Colonic mucosa (tissue), 4 donors: ENCODE measurements at regions not wholly inside any gene's neighbourhood (a gene's known extent, or its start where the extent isn't known, plus 50 kb on each side); places are given as distances from the start of the nearest gene placed in this dataset.

Experiments used
- DNase-seq: peaks from one replicate; pipeline ENCODE4 v3.0.0-alpha.2; 2020
- H3K27ac ChIP-seq: fragments of 200-600 bp; one replicate; pipeline ENCODE4 v1.8.0; 2021
- H3K27me3 ChIP-seq: fragments of 200-600 bp; one replicate; pipeline ENCODE4 v1.8.0; 2021
- H3K36me3 ChIP-seq: fragments of 200-600 bp; one replicate; pipeline ENCODE4 v1.8.0; 2021
- H3K4me1 ChIP-seq: fragments of 200-600 bp; one replicate; pipeline ENCODE4 v1.8.0; 2021; ENCODE audit warnings: mild to moderate bottlenecking
- H3K4me3 ChIP-seq: fragments of 200-600 bp; one replicate; pipeline ENCODE4 v1.8.0; 2021
- H3K9ac ChIP-seq, 2 donors: one replicate each; pipeline ENCODE4 v1.7.0; 2013; ENCODE audit warnings: control low read depth in 2 of 2, low read depth in 2 of 2, low read length in 2 of 2
- H3K9me3 ChIP-seq: fragments of 200-600 bp; one replicate; pipeline ENCODE4 v1.8.0; 2021
- CTCF ChIP-seq: fragments of 200-600 bp; IDR thresholded peaks from one replicate; pipeline ENCODE4 v1.8.0; 2022; ENCODE audit warnings: antibody characterized with exemption, mild to moderate bottlenecking
- intact Hi-C: fragments of 100-400 bp; cut with DNase I; formaldehyde crosslinking; loops from one replicate; pipeline ENCODE4 v1.14.1; 2022
- donor health status: healthy.
- donor health status: DM: no; HTN: no; CAD: no.
- donor health status: DM: no; HTN: no; CAD: no.

- no peaks in the 10 kb centered on the region for H3K36me3 ChIP-seq
- no peak for TF ChIP-seq CTCF
- H3K4me3 ChIP-seq, result no peak overlapping the region
- H3K9me3 ChIP-seq, result no peaks in the 10 kb centered on the region
- no peak overlapping the region for H3K27ac ChIP-seq
- H3K9ac ChIP-seq, result no peak overlapping the region
- intact Hi-C loops, result no loop called here
- H3K4me1 ChIP-seq, result no peaks in the 10 kb centered on the region
- H3K27me3 ChIP-seq, result no peaks in the 10 kb centered on the region
- DNase-seq, result no peak
Measured at GRCh38 chr15:70172566-70173225, 75.0 kb upstream of the TLE3 start.

- Histone ChIP-seq H3K9me3 (no peaks in the 10 kb centered on the region), H3K4me1 (no peaks in the 10 kb centered on the region), H3K36me3 (no peaks in the 10 kb centered on the region), H3K9ac (no peak overlapping the region), H3K4me3 (no peak overlapping the region), H3K27ac (no peak overlapping the region), H3K27me3 (no peaks in the 10 kb centered on the region)
- intact Hi-C loops, result no loop called here
- no peak for TF ChIP-seq CTCF
- no peak for DNase-seq
Measured at GRCh38 chr15:70172124-70172523, 74.4 kb upstream of the TLE3 start.

GRCh38 chr15:70171256-70171886, 73.7 kb upstream of the TLE3 start:
- no peak for TF ChIP-seq CTCF

GRCh38 chr15:70170096-70170699, 72.5 kb upstream of the TLE3 start:
- Histone ChIP-seq H3K9me3 (no peaks in the 10 kb centered on the region), H3K9ac (no peak overlapping the region), H3K27me3 (no peaks in the 10 kb centered on the region), H3K27ac (no peak overlapping the region), H3K4me1 (no peaks in the 10 kb centered on the region), H3K4me3 (no peak overlapping the region), H3K36me3 (no peaks in the 10 kb centered on the region)
- intact Hi-C loops, result no loop called here
- TF ChIP-seq CTCF, result no peak
- DNase-seq, result no peak

More at GRCh38 chr15:70171256-70171886, 73.7 kb upstream of the TLE3 start:
- Histone ChIP-seq H3K27ac (no peak overlapping the region), H3K27me3 (no peaks in the 10 kb centered on the region), H3K36me3 (no peaks in the 10 kb centered on the region), H3K4me3 (no peak overlapping the region), H3K4me1 (no peaks in the 10 kb centered on the region), H3K9ac (no peak overlapping the region), H3K9me3 (no peaks in the 10 kb centered on the region)
- intact Hi-C loops, result no loop called here
- DNase-seq, result no peak

- Histone ChIP-seq H3K36me3 (no peaks in the 10 kb centered on the region), H3K9me3 (no peaks in the 10 kb centered on the region), H3K9ac (no peak overlapping the region), H3K4me1 (no peaks in the 10 kb centered on the region), H3K27me3 (no peaks in the 10 kb centered on the region), H3K4me3 (no peak overlapping the region), H3K27ac (no peak overlapping the region)
- no peak for DNase-seq
- intact Hi-C loops, result no loop called here
- no peak for TF ChIP-seq CTCF
Measured at GRCh38 chr15:70169147-70169546, 71.4 kb upstream of the TLE3 start.
